NCI-H2081 treated with DMSO at 0.1 percent for 48 hours (cell line): ENCODE measurements at regions not wholly inside any gene's neighbourhood (a gene's known extent, or its start where the extent isn't known, plus 50 kb on each side); places are given as distances from the start of the nearest gene placed in this dataset.

Source experiments
- DNase-seq: peaks from one replicate; lab custom pipeline; 2025; lab: John Stamatoyannopoulos, UW

- DNase-seq = no peak
These were observed 125.9 kb upstream of the FSTL4 start for GRCh38 chr5:133738271-133738670.

- no peak for DNase-seq
These were observed 124.2 kb upstream of the FSTL4 start for GRCh38 chr5:133736512-133736911.

- no peak for DNase-seq
These were observed 123.0 kb upstream of the FSTL4 start for GRCh38 chr5:133735346-133735745.

GRCh38 chr5:133734916-133735315 lies 122.6 kb upstream of the FSTL4 start:
- DNase-seq = no peak

GRCh38 chr5:133732536-133732935 lies 120.2 kb upstream of the FSTL4 start:
- DNase-seq = no peak

GRCh38 chr5:133731951-133732350 lies 119.6 kb upstream of the FSTL4 start:
- no peak for DNase-seq

GRCh38 chr5:133730866-133731265 lies 118.5 kb upstream of the FSTL4 start:
- DNase-seq = no peak

- no peak for DNase-seq
These were observed 118.0 kb upstream of the FSTL4 start for GRCh38 chr5:133730346-133730745.

GRCh38 chr5:133729800-133730199 lies 117.5 kb upstream of the FSTL4 start:
- DNase-seq = no peak

GRCh38 chr5:133728475-133728874 lies 116.1 kb upstream of the FSTL4 start:
- no peak for DNase-seq

GRCh38 chr5:133727636-133728035 lies 115.3 kb upstream of the FSTL4 start:
- no peak for DNase-seq

- no peak for DNase-seq
These were observed 111.5 kb upstream of the FSTL4 start for GRCh38 chr5:133723651-133724366.

- no peak for DNase-seq
These were observed 110.8 kb upstream of the FSTL4 start for GRCh38 chr5:133723126-133723525.

- DNase-seq = no peak
These were observed 109.0 kb upstream of the FSTL4 start for GRCh38 chr5:133721365-133721764.

GRCh38 chr5:133718457-133718856 lies 106.1 kb upstream of the FSTL4 start:
- no peak for DNase-seq

GRCh38 chr5:133716532-133717183 lies 104.3 kb upstream of the FSTL4 start:
- no peak for DNase-seq

- no peak for DNase-seq
These were observed 103.3 kb upstream of the FSTL4 start for GRCh38 chr5:133715616-133716015.

GRCh38 chr5:133715216-133715615 lies 102.9 kb upstream of the FSTL4 start:
- no peak for DNase-seq

- no peak for DNase-seq
These were observed 102.0 kb upstream of the FSTL4 start for GRCh38 chr5:133714161-133714915.

GRCh38 chr5:133713751-133714150 lies 101.4 kb upstream of the FSTL4 start:
- no peak for DNase-seq

- DNase-seq = no peak
These were observed 100.9 kb upstream of the FSTL4 start for GRCh38 chr5:133713209-133713608.

GRCh38 chr5:133712562-133712961 lies 100.2 kb upstream of the FSTL4 start:
- no peak for DNase-seq

- no peak for DNase-seq
These were observed 96.9 kb upstream of the FSTL4 start for GRCh38 chr5:133709209-133709725.
